ENCODE measurements at regions not wholly inside any gene's neighbourhood (a gene's known extent, or its start where the extent isn't known, plus 50 kb on each side); places are given as distances from the start of the nearest gene placed in this dataset.

GRCh38 chr14:80324649-80325048 is 113.3 kb upstream of the DIO2 start:
- Histone ChIP-seq H3K9me3 (peaks cover 0 to 23% (median 5%) of the 10 kb centered on the region in 11 donors), H3K4me1 (no peaks in the 10 kb centered on the region), H3K27ac (no peak overlapping the region), H3K27me3 (no peaks in the 10 kb centered on the region), H3K4me3 (no peak overlapping the region), H3K36me3 (no peaks in the 10 kb centered on the region)
- ATAC-seq (no peak), DNase-seq (no peak)
- intact Hi-C loops (cut with DNase I), result no loop called here
- TF ChIP-seq CTCF (IDR thresholded peaks at IDR 0.05), result no peak
- 77 to 84% methylated on average over 3 of the region's 3 CpGs for WGBS, 2 donors

GRCh38 chr14:80323038-80323665 is 111.8 kb upstream of the DIO2 start:
- intact Hi-C loops (cut with DNase I), result no loop called here
- Histone ChIP-seq H3K36me3 (no peaks in the 10 kb centered on the region), H3K4me3 (no peak overlapping the region), H3K27ac (no peak overlapping the region), H3K4me1 (no peaks in the 10 kb centered on the region), H3K9me3 (peaks cover 0 to 25% (median 5%) of the 10 kb centered on the region in 11 donors), H3K27me3 (no peaks in the 10 kb centered on the region)
- no peak for ATAC-seq
- no peak for DNase-seq
- WGBS, 2 donors, result 50 to 53% methylated on average over 2 of the region's 2 CpGs
- TF ChIP-seq CTCF (IDR thresholded peaks at IDR 0.05), result no peak

DNA sequence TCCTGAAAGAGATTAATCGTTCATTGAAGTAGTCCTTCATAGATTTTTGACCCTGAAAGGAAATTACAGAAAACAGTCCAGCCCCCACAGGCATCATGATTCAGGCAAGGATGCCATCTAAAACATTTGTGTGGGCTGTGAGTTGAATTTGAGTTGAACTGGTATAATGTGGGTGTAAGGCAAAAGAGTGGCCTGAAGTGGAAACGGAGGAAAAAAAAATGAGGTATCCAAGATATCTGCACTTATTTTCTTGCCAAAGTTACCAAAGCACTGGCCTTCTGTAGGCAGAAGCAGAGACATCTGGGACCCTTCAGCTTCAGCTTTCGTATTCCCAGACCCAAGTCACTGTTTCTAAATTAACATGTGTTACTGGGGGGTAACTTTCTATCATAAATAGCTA is 105.1 kb upstream of the DIO2 start:
- 46 to 48% methylated on average over 3 of the region's 3 CpGs for WGBS, 2 donors
- TF ChIP-seq CTCF (IDR thresholded peaks at IDR 0.05), result no peak
- Histone ChIP-seq H3K36me3 (no peaks in the 10 kb centered on the region), H3K4me1 (peaks cover 0 to 12% (median 3%) of the 10 kb centered on the region in 9 donors), H3K9me3 (peaks cover 0 to 21% (median 7%) of the 10 kb centered on the region in 11 donors), H3K27ac (peak overlapping the region in 5 of 10 donors; percentile 13 to 60 (median 47)), H3K27me3 (no peaks in the 10 kb centered on the region), H3K4me3 (no peak overlapping the region)
- intact Hi-C loops (cut with DNase I), result loop anchor here in 1 of 10 donors (10.0 kb wide), 1 partner anchor 158 kb away; no protein-coding TSS in a partner anchor
- ATAC-seq, result peak in 6 of 8 donors; percentile 13 to 55 (median 32)
- DNase-seq, result no peak

- no peak for TF ChIP-seq CTCF (IDR thresholded peaks at IDR 0.05)
- ATAC-seq (peak in 2 of 8 donors; percentile 24 to 34), DNase-seq (no peak)
- intact Hi-C loops (cut with DNase I), result loop anchor here in 1 of 10 donors (10.0 kb wide), 1 partner anchor 159 kb away; no protein-coding TSS in a partner anchor
- H3K27ac ChIP-seq, result peak overlapping the region in 5 of 10 donors; percentile 13 to 60 (median 47)
- 67 to 75% methylated on average over 1 of the region's 1 CpG for WGBS, 2 donors
- no peak overlapping the region for H3K4me3 ChIP-seq
- H3K27me3 ChIP-seq, result no peaks in the 10 kb centered on the region
- H3K4me1 ChIP-seq, result peaks cover 0 to 20% (median 5%) of the 10 kb centered on the region in 9 donors
- no peaks in the 10 kb centered on the region for H3K36me3 ChIP-seq
- H3K9me3 ChIP-seq, result peaks cover 0 to 15% (median 5%) of the 10 kb centered on the region in 11 donors
Observed at GRCh38 chr14:80315681-80316080, 104.4 kb upstream of the DIO2 start.

Data from heart right ventricle (tissue), 16 donors.